HG03565 (cell line): ENCODE measurements at regions not wholly inside any gene's neighbourhood (a gene's known extent, or its start where the extent isn't known, plus 50 kb on each side); places are given as distances from the start of the nearest gene placed in this dataset.

ENCODE experiments used
- ATAC-seq: cut with Tn5 transposase; IDR thresholded peaks from one replicate; pipeline ENCODE4 v1.9.1; 2021; ENCODE audit warnings: mild to moderate bottlenecking, moderate library complexity; ENCODE audit not compliant: unreplicated experiment

DNA sequence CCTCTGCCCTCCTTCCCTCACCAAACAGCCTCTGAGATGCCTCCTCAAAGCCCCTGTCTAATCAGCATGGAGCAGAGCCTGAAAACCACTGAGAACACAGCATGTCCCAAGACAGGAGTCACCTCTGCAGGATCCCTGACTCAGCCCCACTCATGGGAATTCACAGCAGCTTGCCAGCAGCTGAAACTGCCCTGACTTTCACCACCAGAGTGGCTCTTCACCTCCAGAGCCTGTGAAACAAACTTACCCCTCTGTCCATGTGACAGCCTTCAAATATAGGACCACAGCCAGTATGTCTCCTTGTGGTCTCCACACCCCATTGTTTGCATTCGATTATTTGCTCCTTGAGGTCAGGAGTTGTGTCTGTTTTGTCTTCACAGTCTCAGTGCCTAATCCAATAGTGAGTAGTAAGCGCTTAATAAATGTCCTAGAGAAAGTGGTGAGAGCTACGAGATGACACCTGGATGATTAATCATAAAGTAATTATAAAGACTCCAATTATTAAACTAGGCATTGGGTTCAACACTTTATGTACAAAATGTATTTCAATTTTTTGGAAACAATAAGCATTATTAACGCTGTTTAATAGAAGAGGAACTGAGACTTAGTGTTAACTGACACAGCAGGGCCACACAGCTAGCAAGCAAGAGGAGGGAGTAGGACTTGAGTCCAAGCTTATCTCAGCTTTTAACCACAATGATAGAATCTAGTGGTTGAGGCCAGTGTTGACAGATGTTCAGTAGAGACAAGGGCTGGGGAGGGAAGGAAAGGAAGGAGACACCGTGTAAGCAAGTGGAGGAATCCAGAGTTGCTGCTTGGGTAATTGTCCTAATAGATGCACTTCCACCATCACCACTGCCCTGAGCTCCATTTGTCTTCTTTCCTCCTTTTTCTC is 358.7 kb upstream of the TNP1 start:
- peak; percentile 46 for ATAC-seq

GRCh38 chr2:217216982-217217381 is 357.1 kb upstream of the TNP1 start:
- no peak for ATAC-seq

GRCh38 chr2:217216316-217216715 is 356.5 kb upstream of the TNP1 start:
- no peak for ATAC-seq

DNA sequence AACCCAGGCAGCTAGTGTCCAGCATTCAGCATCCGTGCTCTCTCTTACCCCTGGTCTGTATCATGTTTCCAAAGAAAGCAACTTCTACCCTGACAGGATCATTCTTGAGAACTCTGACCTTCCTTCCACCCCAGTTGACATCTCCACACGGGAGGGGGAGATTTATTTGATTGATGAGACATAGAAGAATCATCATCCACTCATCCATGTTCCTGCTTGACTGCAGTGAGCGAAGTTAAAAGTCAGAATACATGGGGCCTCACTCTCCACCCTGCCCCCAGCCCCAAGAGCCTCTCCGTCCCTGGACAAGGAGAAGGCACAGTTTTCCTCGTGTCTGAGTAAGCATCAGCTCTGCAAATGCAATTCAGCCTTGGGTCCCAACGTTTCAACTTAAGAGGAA is 356.0 kb upstream of the TNP1 start:
- no peak for ATAC-seq

- ATAC-seq: no peak
These were observed 349.0 kb upstream of the TNP1 start for GRCh38 chr2:217208867-217209266.

- no peak for ATAC-seq
These were observed 347.8 kb upstream of the TNP1 start for GRCh38 chr2:217207699-217208010.

GRCh38 chr2:217206907-217207698 is 347.2 kb upstream of the TNP1 start:
- ATAC-seq: no peak

- ATAC-seq: no peak
These were observed 346.3 kb upstream of the TNP1 start for GRCh38 chr2:217206016-217206725.

DNA sequence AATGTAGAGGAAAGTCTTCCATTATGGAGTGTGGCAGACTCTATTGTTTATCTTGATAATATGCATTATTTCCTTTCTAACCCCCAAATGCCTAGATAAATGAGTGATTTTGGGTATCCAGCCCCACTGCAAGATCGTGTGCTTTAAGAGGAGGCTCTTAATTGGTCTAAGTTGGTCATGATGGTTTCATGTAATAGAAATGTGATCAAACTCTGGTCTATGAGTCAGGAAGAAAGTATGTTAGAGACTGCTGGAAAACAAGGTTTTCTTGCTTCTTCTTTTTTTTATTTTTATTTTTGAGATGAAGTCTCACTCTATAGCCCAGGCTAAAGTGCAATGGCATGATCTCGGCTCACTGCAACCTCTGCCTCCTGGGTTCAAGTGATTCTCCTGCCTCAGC is 344.5 kb upstream of the TNP1 start:
- ATAC-seq: no peak

DNA sequence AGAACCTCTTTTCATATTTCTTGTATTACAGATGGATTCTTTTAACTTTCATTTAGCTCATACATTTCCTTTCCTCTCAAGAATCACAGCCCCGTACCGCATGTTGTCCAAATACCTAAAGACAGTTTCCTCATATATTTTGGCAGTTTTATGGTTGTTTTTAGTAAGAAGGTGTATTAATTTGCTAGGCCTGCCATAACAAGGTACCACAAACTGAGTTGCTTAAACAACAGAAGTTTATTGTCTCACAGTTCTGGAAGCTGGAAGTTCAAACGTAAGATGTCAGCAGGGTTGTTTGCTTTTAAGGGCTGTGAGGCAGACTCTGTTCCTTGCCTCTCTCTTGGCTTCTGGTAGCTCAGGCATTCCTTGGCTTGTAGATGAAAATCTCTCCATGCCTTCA is 343.2 kb upstream of the TNP1 start:
- ATAC-seq: no peak

- no peak for ATAC-seq
These were observed 339.4 kb upstream of the TNP1 start for GRCh38 chr2:217199255-217199630.

- ATAC-seq: no peak
These were observed 336.0 kb upstream of the TNP1 start for GRCh38 chr2:217195658-217196446.

- ATAC-seq: no peak
These were observed 335.2 kb upstream of the TNP1 start for GRCh38 chr2:217195016-217195415.

GRCh38 chr2:217193431-217194340 is 333.8 kb upstream of the TNP1 start:
- ATAC-seq: no peak

- ATAC-seq: no peak
These were observed 332.5 kb upstream of the TNP1 start for GRCh38 chr2:217192366-217192765.

DNA sequence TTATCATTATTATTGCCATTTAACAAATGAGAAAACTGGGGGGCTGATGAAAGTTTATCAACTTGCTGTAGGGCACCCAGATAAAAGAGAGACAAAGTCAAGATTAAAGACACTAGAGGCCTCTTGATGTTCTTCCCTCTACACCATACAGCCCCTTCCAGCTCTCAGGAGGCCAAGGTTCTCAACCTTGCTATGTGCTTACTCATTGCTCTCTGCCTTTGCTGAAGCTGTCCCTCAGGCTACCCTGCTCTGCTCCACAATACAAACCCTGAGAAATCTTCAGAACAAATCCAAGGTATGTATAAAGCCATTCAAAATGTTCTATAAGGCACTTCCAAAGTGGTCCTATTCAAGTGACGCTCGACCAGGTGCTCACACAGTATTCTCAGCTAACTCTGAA is 329.9 kb upstream of the TNP1 start:
- ATAC-seq: no peak

DNA sequence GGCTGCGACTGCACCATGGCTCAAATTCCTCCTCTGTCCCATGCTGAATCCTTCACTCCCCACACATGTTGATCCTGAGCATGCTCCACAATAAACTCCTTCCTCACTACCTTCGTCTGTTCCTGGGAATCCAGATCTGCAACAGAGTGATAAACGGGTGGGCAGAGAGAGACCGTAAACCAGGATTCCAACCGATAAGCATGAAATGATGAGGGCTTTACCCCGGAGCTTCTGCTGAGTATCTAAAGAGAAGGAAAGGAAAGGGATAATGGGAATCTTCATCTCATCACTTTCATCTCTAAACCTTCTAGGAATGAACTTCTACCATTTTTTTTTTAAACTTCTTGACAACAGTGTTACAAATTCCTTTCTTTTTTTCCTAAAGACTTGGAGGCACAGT is 329.3 kb upstream of the TNP1 start:
- ATAC-seq: no peak

GRCh38 chr2:217186668-217187159 is 326.9 kb upstream of the TNP1 start:
- no peak for ATAC-seq

DNA sequence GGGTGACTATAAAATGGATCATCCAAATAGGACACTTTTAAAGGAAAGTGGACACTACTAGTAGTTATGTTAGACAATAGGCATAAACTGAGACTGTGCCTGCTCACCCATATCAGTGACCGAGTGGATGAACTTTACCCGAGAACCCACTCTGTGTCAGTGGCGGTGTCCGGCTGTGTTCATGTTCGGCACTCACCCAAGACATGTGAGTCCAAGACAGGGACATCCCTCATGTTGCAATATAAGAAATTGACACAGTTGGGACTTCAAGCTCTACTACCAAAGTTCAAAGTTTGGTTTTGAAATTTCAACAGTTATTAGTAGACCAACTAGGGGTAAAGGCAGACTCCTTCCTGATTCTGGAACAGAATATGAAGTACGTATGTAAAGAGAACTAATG is 326.3 kb upstream of the TNP1 start:
- no peak for ATAC-seq
